Right cardiac atrium (tissue), 5 donors: ENCODE measurements at regions not wholly inside any gene's neighbourhood (a gene's known extent, or its start where the extent isn't known, plus 50 kb on each side); places are given as distances from the start of the nearest gene placed in this dataset.

Experiments used
- ATAC-seq, 2 donors: fragments of 200-7000 bp; cut with Tn5 transposase; one replicate each; pipeline versions ENCODE4 v1.8.0 to v1.9.1; 2020; ENCODE audit warnings: moderate library complexity in 2 of 2, mild to moderate bottlenecking in 1 of 2
- DNase-seq, 3 donors: peaks; one replicate each; pipeline ENCODE4 v3.0.0-alpha.2; 2020
- H3K27ac ChIP-seq: one replicate; pipeline ENCODE4 v1.5.1; 2013; ENCODE audit warnings: mild to moderate bottlenecking, low read length, control low read depth, moderate library complexity
- H3K27me3 ChIP-seq: one replicate; pipeline ENCODE4 v1.6.1; 2013; ENCODE audit not compliant: control insufficient read depth, insufficient read depth
- H3K4me1 ChIP-seq: one replicate; pipeline ENCODE4 v1.6.1; 2013; ENCODE audit warnings: low read length; ENCODE audit not compliant: control insufficient read depth, insufficient read depth
- H3K4me3 ChIP-seq: one replicate; pipeline ENCODE4 v1.5.1; 2013; ENCODE audit warnings: low read length, control low read depth
- H3K9me3 ChIP-seq: one replicate; pipeline ENCODE4 v1.6.1; 2013; ENCODE audit warnings: low read length; ENCODE audit not compliant: control insufficient read depth
- WGBS: extraction: QIAGEN DNeasy Blood & Tissue Kit; methylation state at CpG from one replicate; pipeline ENCODE4 v1.1.7; 2013; 5-methylcytosine and 5-hydroxymethylcytosine counted together
- intact Hi-C, 4 donors: fragments of 100-400 bp; cut with DNase I; formaldehyde crosslinking; loops; one replicate each; pipeline versions ENCODE4 v1.11.0 to v1.14.0; 2022 to 2023
- donor health status: healthy with polysubstance abuse.
- donor health status: DM: no; HTN: yes; CAD: no.
- donor health status: DM: no; HTN: no; CAD: no.
- donor health status: DM: no; HTN: yes; CAD: no; lungs with severe emphysema.
- donor health status: DM: yes; HTN: yes; CAD: no.

- WGBS = 65% methylated on average over 9 of the region's 9 CpGs
- DNase-seq (no peak), ATAC-seq (no peak)
- no peak overlapping the region for H3K4me3 ChIP-seq
- no peaks in the 10 kb centered on the region for H3K4me1 ChIP-seq
- H3K9me3 ChIP-seq = no peaks in the 10 kb centered on the region
- no peaks in the 10 kb centered on the region for H3K27me3 ChIP-seq
- intact Hi-C loops = no loop called here
- no peak overlapping the region for H3K27ac ChIP-seq
Observed at GRCh38 chr13:111937777-111938311, 129.1 kb upstream of the SOX1 start.

- no peaks in the 10 kb centered on the region for H3K4me1 ChIP-seq
- 73% methylated on average over 14 of the region's 14 CpGs for WGBS
- no peak for DNase-seq
- intact Hi-C loops = no loop called here
- H3K4me3 ChIP-seq = no peak overlapping the region
- H3K27me3 ChIP-seq = no peaks in the 10 kb centered on the region
- no peak for ATAC-seq
- no peak overlapping the region for H3K27ac ChIP-seq
- H3K9me3 ChIP-seq = no peaks in the 10 kb centered on the region
Observed at GRCh38 chr13:111938741-111939665, 127.9 kb upstream of the SOX1 start.

- Histone ChIP-seq H3K9me3 (no peaks in the 10 kb centered on the region), H3K4me1 (no peaks in the 10 kb centered on the region), H3K27ac (no peak overlapping the region), H3K27me3 (no peaks in the 10 kb centered on the region), H3K4me3 (no peak overlapping the region)
- no peak for ATAC-seq
- intact Hi-C loops = no loop called here
- no peak for DNase-seq
- WGBS = 54% methylated on average over 3 of the region's 3 CpGs
Observed at GRCh38 chr13:111939666-111940278, 127.2 kb upstream of the SOX1 start.

GRCh38 chr13:111940892-111941291 lies 126.1 kb upstream of the SOX1 start:
- 77% methylated on average over 4 of the region's 4 CpGs for WGBS
- intact Hi-C loops = no loop called here
- no peaks in the 10 kb centered on the region for H3K9me3 ChIP-seq
- H3K4me1 ChIP-seq = no peaks in the 10 kb centered on the region
- ATAC-seq = no peak
- H3K27ac ChIP-seq = no peak overlapping the region
- no peak for DNase-seq
- no peak overlapping the region for H3K4me3 ChIP-seq
- no peaks in the 10 kb centered on the region for H3K27me3 ChIP-seq

GRCh38 chr13:111941845-111942447 lies 125.0 kb upstream of the SOX1 start:
- DNase-seq (no peak), ATAC-seq (no peak)
- Histone ChIP-seq H3K27me3 (no peaks in the 10 kb centered on the region), H3K4me3 (no peak overlapping the region), H3K4me1 (no peaks in the 10 kb centered on the region), H3K9me3 (no peaks in the 10 kb centered on the region), H3K27ac (no peak overlapping the region)
- WGBS = 74% methylated on average over 8 of the region's 8 CpGs
- intact Hi-C loops = no loop called here

GRCh38 chr13:111943229-111943795 lies 123.6 kb upstream of the SOX1 start:
- no peaks in the 10 kb centered on the region for H3K27me3 ChIP-seq
- 71% methylated on average over 18 of the region's 18 CpGs for WGBS

GRCh38 chr13:111944171-111944583 lies 122.8 kb upstream of the SOX1 start:
- no peak for ATAC-seq
- Histone ChIP-seq H3K4me1 (no peaks in the 10 kb centered on the region), H3K9me3 (no peaks in the 10 kb centered on the region), H3K27ac (no peak overlapping the region), H3K27me3 (no peaks in the 10 kb centered on the region), H3K4me3 (no peak overlapping the region)
- intact Hi-C loops = no loop called here
- 80% methylated on average over 16 of the region's 16 CpGs for WGBS
- no peak for DNase-seq

More at GRCh38 chr13:111943229-111943795, 123.6 kb upstream of the SOX1 start:
- DNase-seq (no peak), ATAC-seq (no peak)
- Histone ChIP-seq H3K27ac (no peak overlapping the region), H3K4me1 (no peaks in the 10 kb centered on the region), H3K9me3 (no peaks in the 10 kb centered on the region), H3K4me3 (no peak overlapping the region)
- intact Hi-C loops = no loop called here

GRCh38 chr13:111945086-111945485 lies 121.9 kb upstream of the SOX1 start:
- Histone ChIP-seq H3K4me3 (no peak overlapping the region), H3K9me3 (peaks cover 2% of the 10 kb centered on the region), H3K27me3 (no peaks in the 10 kb centered on the region), H3K4me1 (no peaks in the 10 kb centered on the region), H3K27ac (no peak overlapping the region)
- no peak for ATAC-seq
- DNase-seq = no peak
- intact Hi-C loops = no loop called here
- WGBS = 84% methylated on average over 16 of the region's 16 CpGs

- no peak for DNase-seq
- H3K9me3 ChIP-seq = peaks cover 5% of the 10 kb centered on the region
- no peak overlapping the region for H3K4me3 ChIP-seq
- H3K27me3 ChIP-seq = no peaks in the 10 kb centered on the region
- no peaks in the 10 kb centered on the region for H3K4me1 ChIP-seq
- no peak for ATAC-seq
- WGBS = 75% methylated on average over 10 of the region's 10 CpGs
- intact Hi-C loops = no loop called here
- H3K27ac ChIP-seq = no peak overlapping the region
Observed at GRCh38 chr13:111946214-111946613, 120.7 kb upstream of the SOX1 start.

GRCh38 chr13:111947026-111947810 lies 119.7 kb upstream of the SOX1 start:
- Histone ChIP-seq H3K9me3 (peaks cover 5% of the 10 kb centered on the region), H3K4me3 (no peak overlapping the region), H3K4me1 (no peaks in the 10 kb centered on the region), H3K27me3 (no peaks in the 10 kb centered on the region), H3K27ac (no peak overlapping the region)
- ATAC-seq (no peak), DNase-seq (no peak)
- intact Hi-C loops = no loop called here
- WGBS = 85% methylated on average over 16 of the region's 16 CpGs
